C4-2B (cell line): ENCODE measurements at regions not wholly inside any gene's neighbourhood (a gene's known extent, or its start where the extent isn't known, plus 50 kb on each side); places are given as distances from the start of the nearest gene placed in this dataset.

Experiments
- H3K27ac ChIP-seq: fragments of 450-650 bp; 2 replicates; pipeline ENCODE4 v1.5.1; 2017
- CTCF ChIP-seq: fragments of 450-650 bp; conservative IDR thresholded peaks from 2 replicates; pipeline ENCODE4 v1.5.1; 2017; ENCODE audit warnings: mild to moderate bottlenecking
- ZFX ChIP-seq: fragments of 450-650 bp; IDR thresholded peaks from 2 replicates; pipeline ENCODE4 v1.6.1; 2017

GRCh38 chr2:82317012-82317411 lies 2012.5 kb upstream of the LRRTM1 start:
- H3K27ac ChIP-seq, result no peak overlapping the region
- TF ChIP-seq ZFX, result no peak
- no peak for TF ChIP-seq CTCF

- no peak overlapping the region for H3K27ac ChIP-seq
- no peak for TF ChIP-seq ZFX
- no peak for TF ChIP-seq CTCF
These were observed 2012.0 kb upstream of the LRRTM1 start for GRCh38 chr2:82316586-82316985.

GRCh38 chr2:82314836-82315472 lies 2010.4 kb upstream of the LRRTM1 start:
- TF ChIP-seq ZFX, result no peak
- no peak for TF ChIP-seq CTCF
- no peak overlapping the region for H3K27ac ChIP-seq

GRCh38 chr2:82307511-82307910 lies 2003.0 kb upstream of the LRRTM1 start:
- no peak for TF ChIP-seq ZFX
- no peak for TF ChIP-seq CTCF
- H3K27ac ChIP-seq, result no peak overlapping the region

- no peak for TF ChIP-seq ZFX
- TF ChIP-seq CTCF, result no peak
- H3K27ac ChIP-seq, result no peak overlapping the region
These were observed 1997.0 kb upstream of the LRRTM1 start for GRCh38 chr2:82301506-82301905.

GRCh38 chr2:82289446-82289845 lies 1984.9 kb upstream of the LRRTM1 start:
- no peak overlapping the region for H3K27ac ChIP-seq
- TF ChIP-seq CTCF (no peak), ZFX (no peak)

- no peak overlapping the region for H3K27ac ChIP-seq
- no peak for TF ChIP-seq CTCF
- no peak for TF ChIP-seq ZFX
These were observed 1978.5 kb upstream of the LRRTM1 start for GRCh38 chr2:82283075-82283474.
